ENCODE measurements at regions not wholly inside any gene's neighbourhood (a gene's known extent, or its start where the extent isn't known, plus 50 kb on each side); places are given as distances from the start of the nearest gene placed in this dataset.
"Not testable (repeated sequence)": the region's sequence is repeated elsewhere in the genome, so short reads cannot be mapped to it uniquely, and the experiment has no call there.

- no peak for DNase-seq (ENCODE audit: low spot score)
Observed at GRCh38 chr5:106698169-106698568, 972.6 kb downstream of the EFNA5 start.

GRCh38 chr5:106691701-106692100 is 979.0 kb downstream of the EFNA5 start:
- DNase-seq (ENCODE audit: low spot score): no peak

DNA sequence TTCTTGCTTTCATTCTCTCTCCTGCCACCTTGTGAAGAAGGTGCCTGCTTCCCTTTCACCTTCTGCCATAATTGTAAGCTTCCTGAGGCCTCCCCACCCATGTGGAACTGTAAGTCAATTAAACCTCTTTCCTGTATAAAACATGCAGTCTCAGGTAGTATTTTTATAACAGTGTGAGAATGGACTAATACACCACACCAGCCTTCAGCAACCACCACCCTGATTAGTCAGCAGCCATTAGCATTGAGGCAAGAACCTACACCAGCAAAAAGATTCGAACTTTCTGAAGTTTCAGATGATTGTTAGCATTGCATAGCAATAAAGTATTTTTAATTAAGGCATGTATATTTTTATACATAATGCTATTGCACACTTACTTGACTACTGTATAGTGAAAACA is 980.2 kb downstream of the EFNA5 start:
- no peak for DNase-seq (ENCODE audit: low spot score)

GRCh38 chr5:106680330-106680729 is 990.4 kb downstream of the EFNA5 start:
- DNase-seq (ENCODE audit: low spot score): no peak

- DNase-seq (ENCODE audit: low spot score): no peak
Observed at GRCh38 chr5:106677057-106677456, 993.7 kb downstream of the EFNA5 start.

- DNase-seq (ENCODE audit: low spot score): no peak
Observed at GRCh38 chr5:106675687-106676086, 995.0 kb downstream of the EFNA5 start.

- no peak for DNase-seq (ENCODE audit: low spot score)
Observed at GRCh38 chr5:106673941-106674340, 996.8 kb downstream of the EFNA5 start.

GRCh38 chr5:106661866-106662265 is 1008.9 kb downstream of the EFNA5 start:
- no peak for DNase-seq (ENCODE audit: low spot score)

GRCh38 chr5:106660681-106661080 is 1010.1 kb downstream of the EFNA5 start:
- no peak for DNase-seq (ENCODE audit: low spot score)

GRCh38 chr5:106658150-106658549 is 1012.6 kb downstream of the EFNA5 start:
- no peak for DNase-seq (ENCODE audit: low spot score)

- peak; percentile 82 for DNase-seq (ENCODE audit: low spot score)
Observed at GRCh38 chr5:106656821-106657220, 1013.9 kb downstream of the EFNA5 start.

GRCh38 chr5:106649031-106649430 is 1021.7 kb downstream of the EFNA5 start:
- peak; percentile 43 for DNase-seq (ENCODE audit: low spot score)

- no peak for DNase-seq (ENCODE audit: low spot score)
Observed at GRCh38 chr5:106648401-106648800, 1022.3 kb downstream of the EFNA5 start.

GRCh38 chr5:106646106-106646505 is 1024.6 kb downstream of the EFNA5 start:
- no peak for DNase-seq (ENCODE audit: low spot score)

DNA sequence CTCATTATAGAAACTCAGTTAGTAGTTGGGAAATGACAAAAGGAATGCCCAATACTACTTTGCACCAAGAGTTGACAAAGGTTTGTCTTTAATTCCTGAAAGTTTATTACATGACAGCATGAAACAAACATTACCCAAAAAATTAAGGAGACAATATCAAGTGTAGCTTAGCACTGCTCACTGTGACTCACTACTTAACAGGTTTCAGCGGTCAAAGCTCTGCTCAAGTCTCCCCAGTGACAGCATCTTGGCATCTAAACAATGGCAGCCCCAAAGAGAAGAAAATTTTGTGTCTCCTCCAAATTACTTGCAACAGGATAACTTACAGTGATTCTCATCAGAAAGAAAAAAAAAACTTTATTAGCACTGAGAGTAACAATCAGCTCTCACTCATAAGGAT is 1030.2 kb downstream of the EFNA5 start:
- DNase-seq (ENCODE audit: low spot score): no peak

DNA sequence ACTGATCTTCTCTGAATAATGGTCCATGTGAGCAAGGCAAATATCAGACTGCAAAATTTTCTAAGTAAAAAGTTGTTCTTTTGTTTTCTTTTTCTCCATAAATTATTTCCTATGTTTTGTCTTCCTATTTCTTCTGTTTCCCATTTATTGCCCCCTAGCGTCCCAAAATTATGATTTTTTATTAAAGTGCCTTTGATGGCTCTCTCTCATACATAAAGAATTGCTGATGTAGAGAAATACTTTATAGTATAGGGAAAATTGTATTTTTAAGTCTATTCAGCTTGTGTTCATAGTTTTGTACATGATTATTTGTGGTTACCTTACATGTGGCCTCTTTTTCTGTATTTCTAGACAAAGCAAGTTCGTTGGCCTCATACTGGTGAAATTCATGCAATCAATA is 1031.2 kb downstream of the EFNA5 start:
- DNase-seq (ENCODE audit: low spot score): no peak

GRCh38 chr5:106637275-106637674 is 1033.5 kb downstream of the EFNA5 start:
- no peak for DNase-seq (ENCODE audit: low spot score)

GRCh38 chr5:106634375-106634774 is 1036.4 kb downstream of the EFNA5 start:
- DNase-seq (ENCODE audit: low spot score): no peak

DNA sequence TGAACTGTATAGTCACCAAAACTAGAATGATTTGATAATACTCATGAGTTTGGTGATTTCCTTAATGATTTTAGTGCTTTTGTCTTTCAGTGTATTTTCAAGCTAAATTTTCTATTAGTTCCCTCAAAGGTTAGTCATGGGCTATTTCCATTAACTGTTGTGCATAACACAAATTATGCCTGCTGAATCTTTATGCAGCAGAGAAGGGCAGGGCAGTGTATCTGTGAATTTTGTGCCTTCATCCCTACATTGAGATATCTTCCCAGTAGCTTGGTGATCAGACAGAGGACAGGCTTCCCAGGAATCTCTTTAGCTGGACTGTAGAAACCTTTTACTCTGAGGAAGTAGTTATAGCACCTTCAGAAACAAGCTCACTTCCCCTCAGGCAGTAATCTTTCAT is 1036.9 kb downstream of the EFNA5 start:
- DNase-seq (ENCODE audit: low spot score): no peak

DNA sequence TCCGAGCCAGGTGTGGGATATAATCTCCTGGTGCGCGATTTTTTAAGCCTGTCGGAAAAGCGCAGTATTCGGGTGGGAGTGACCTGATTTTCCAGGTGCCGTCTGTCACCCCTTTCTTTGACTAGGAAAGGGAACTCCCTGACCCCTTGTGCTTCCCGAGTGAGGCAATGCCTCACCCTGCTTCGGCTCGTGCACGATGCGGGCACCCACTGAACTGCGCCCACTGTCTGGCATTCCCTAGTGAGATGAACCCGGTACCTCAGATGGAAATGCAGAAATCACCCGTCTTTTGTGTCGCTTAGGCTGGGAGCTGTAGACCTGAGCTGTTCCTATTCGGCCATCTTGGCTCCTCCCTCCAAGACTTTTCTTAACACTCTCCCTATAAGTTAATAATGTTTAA is 1042.3 kb downstream of the EFNA5 start:
- DNase-seq (ENCODE audit: low spot score): not testable (repeated sequence)

GRCh38 chr5:106610041-106610440 is 1060.7 kb downstream of the EFNA5 start:
- no peak for DNase-seq (ENCODE audit: low spot score)

DNA sequence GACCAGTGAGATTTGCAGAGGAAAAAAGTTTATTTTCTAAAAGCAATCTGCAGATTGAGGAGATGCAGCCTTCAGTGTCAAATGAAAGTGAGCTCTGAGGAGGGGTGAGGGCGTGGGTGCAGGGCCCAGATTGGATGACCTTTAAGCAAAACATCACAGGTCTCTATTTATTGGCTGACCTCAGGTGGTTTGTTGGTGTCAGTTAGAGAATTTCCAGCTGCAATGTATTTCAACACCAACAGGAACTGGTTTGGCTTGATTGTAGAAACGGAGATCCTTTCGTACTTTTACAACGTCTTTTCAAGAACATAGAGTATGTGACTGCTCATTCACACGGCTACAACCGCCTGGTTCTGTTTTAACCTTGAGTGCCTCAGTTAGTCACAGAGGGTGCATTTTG is 1069.1 kb downstream of the EFNA5 start:
- no peak for DNase-seq (ENCODE audit: low spot score)

- no peak for DNase-seq (ENCODE audit: low spot score)
Observed at GRCh38 chr5:106600803-106601202, 1069.9 kb downstream of the EFNA5 start.

- DNase-seq (ENCODE audit: low spot score): no peak
Observed at GRCh38 chr5:106595864-106596263, 1074.9 kb downstream of the EFNA5 start.

DNA sequence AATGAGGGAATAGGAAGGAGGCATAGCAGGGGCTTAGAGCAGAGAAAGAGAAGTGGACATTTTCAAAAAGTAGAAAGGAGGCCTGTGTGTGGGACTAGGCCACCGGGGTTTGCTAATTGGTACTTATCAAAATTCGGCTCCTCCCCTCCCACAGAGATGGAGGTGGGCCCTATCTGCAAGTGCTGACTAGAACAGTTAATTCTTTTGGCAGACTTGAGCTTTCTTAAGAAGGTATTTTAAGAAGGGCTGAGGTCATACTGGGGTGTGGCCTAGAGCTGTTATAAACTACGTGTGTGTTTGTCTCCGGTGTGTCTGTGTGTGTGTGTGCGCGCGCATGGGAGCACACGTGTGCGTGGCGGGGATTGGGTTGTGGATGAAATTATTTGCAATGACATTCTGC is 1086.5 kb downstream of the EFNA5 start:
- DNase-seq (ENCODE audit: low spot score): no peak
